ENCODE measurements at regions not wholly inside any gene's neighbourhood (a gene's known extent, or its start where the extent isn't known, plus 50 kb on each side); places are given as distances from the start of the nearest gene placed in this dataset.

DNA sequence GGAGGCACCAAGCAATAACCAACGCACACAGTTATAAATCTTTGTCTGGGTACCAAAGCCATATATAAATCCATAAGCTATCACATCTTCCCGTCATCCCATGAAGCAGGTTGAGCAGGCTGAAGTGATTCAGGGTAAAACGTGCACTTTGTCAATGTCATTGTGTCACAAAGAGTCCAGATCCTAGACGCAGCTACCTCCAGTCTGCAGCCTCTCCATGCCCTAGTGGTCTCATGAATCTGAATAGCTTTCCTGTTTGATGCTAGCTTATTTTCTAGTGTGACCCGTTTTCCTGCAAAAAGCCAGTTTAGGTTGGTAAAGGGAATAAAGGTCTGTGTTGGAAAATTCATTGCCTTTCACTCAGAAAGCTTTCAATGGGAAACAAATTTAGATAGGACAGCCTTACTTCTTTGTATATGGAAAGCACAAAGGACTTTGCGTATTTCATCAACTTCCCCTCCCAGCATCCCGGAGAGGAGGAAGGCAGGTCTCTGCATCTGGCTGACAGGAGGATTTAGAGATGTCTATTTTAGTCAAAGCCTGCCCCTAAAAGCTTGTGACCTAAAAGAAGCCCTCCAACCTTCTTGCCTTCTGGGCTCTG is 222.3 kb upstream of the ARL4C start:
- FAIRE-seq: no peak
- Histone ChIP-seq H3K4me1 (no peaks in the 10 kb centered on the region), H3K27ac (no peak overlapping the region), H3K36me3 (no peaks in the 10 kb centered on the region), H3K9me3 (no peaks in the 10 kb centered on the region), H3K4me3 (no peak overlapping the region), H3K27me3 (no peaks in the 10 kb centered on the region)
- WGBS, 2 donors: 78 to 80% methylated on average over 7 of the region's 7 CpGs
- TF ChIP-seq, protein P1, sequence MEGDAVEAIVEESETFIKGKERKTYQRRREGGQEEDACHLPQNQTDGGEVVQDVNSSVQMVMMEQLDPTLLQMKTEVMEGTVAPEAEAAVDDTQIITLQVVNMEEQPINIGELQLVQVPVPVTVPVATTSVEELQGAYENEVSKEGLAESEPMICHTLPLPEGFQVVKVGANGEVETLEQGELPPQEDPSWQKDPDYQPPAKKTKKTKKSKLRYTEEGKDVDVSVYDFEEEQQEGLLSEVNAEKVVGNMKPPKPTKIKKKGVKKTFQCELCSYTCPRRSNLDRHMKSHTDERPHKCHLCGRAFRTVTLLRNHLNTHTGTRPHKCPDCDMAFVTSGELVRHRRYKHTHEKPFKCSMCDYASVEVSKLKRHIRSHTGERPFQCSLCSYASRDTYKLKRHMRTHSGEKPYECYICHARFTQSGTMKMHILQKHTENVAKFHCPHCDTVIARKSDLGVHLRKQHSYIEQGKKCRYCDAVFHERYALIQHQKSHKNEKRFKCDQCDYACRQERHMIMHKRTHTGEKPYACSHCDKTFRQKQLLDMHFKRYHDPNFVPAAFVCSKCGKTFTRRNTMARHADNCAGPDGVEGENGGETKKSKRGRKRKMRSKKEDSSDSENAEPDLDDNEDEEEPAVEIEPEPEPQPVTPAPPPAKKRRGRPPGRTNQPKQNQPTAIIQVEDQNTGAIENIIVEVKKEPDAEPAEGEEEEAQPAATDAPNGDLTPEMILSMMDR (IDR thresholded peaks at IDR 0.05): no peak
- intact Hi-C loops (cut with DNase I): no loop called here
- ATAC-seq: no peak
- DNase-seq: no peak

DNA sequence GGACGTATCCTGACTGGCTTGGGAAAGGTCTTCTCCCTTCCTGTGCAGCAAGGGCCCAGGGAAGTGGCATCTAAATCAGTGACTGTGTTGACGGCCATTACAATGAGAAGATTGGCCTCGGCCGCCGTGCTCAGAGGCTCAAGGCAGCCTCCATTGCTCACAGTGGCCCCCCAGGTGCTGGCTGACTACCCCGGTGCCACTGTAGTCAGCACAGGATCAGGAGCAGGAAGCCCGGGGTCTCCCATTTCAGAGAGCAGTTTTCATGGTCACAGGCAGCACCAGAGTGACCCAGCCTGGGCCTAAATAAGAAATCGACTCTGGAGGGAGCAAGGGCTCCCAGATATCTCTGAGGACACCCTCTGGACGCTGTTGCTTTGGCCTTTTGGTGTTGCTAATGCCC is 219.4 kb upstream of the ARL4C start:
- TF ChIP-seq, protein P1 (IDR thresholded peaks at IDR 0.05): no peak

DNA sequence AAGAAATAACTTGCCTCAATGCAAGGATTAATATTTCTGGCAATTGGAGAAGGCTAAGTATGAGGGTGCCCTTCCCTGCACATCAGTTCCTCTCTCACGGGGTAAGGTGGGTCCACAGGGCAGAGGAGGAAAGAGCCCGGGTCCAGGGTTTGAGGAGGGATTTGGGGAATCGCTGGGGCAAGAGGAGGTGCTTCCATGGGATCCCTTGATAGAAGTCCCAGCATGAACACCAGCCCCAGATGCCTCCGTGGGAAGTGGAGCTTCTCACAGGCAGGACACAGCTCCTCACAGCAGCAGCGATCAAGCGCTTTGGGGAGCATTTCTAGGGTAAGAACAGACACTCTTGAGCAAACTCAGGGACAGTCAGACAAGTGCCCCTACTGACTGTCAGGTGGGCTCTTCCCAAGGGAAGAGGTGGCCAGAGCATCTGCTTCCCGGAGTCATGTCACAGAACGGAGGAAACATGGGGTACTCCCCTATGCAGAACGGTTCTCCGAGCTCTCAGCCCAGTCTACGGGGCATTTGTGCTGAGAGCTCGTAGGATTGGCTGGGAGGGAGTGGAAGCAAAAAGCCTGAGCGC is 218.9 kb upstream of the ARL4C start:
- no peak overlapping the region for H3K4me3 ChIP-seq
- no peak for FAIRE-seq
- DNase-seq: no peak
- H3K9me3 ChIP-seq: no peaks in the 10 kb centered on the region
- no peaks in the 10 kb centered on the region for H3K27me3 ChIP-seq
- WGBS, 2 donors: 83 to 88% methylated on average over 13 of the region's 13 CpGs
- H3K36me3 ChIP-seq: no peaks in the 10 kb centered on the region
- intact Hi-C loops (cut with DNase I): no loop called here
- no peaks in the 10 kb centered on the region for H3K4me1 ChIP-seq
- no peak for ATAC-seq
- no peak overlapping the region for H3K27ac ChIP-seq
- TF ChIP-seq, protein P1 (IDR thresholded peaks at IDR 0.05): no peak

More for the DNA sequence above, 219.4 kb upstream of the ARL4C start:
- WGBS, 2 donors: 83 to 89% methylated on average over 9 of the region's 9 CpGs
- no peaks in the 10 kb centered on the region for H3K27me3 ChIP-seq
- H3K36me3 ChIP-seq: no peaks in the 10 kb centered on the region
- ATAC-seq: no peak
- no peak overlapping the region for H3K4me3 ChIP-seq
- H3K27ac ChIP-seq: no peak overlapping the region
- H3K4me1 ChIP-seq: no peaks in the 10 kb centered on the region
- no peaks in the 10 kb centered on the region for H3K9me3 ChIP-seq
- no peak for FAIRE-seq
- DNase-seq: no peak
- intact Hi-C loops (cut with DNase I): no loop called here

DNA sequence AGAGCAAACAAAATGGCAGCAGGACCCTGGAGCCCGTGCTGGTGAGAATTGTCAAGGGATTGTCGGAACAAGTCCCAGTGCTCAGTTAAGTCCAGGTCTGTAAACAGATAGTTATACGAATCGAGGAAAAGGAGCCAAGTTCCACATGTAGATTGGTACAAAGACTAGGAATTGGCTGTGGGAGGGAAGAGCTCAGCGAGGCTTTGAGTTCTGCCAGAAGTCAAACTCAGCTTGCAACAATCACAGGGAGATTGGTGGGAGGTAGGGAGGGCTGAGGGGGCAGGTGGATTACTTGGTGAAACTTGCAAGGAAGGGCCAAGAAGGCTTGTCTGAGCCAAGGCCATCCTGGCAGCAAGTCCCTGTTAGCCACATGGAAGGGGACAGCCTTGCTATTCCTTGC is 217.8 kb upstream of the ARL4C start:
- Histone ChIP-seq H3K4me3 (no peak overlapping the region), H3K36me3 (no peaks in the 10 kb centered on the region), H3K27me3 (no peaks in the 10 kb centered on the region), H3K9me3 (no peaks in the 10 kb centered on the region), H3K4me1 (no peaks in the 10 kb centered on the region), H3K27ac (no peak overlapping the region)
- ATAC-seq (no peak), DNase-seq (no peak), FAIRE-seq (no peak)
- intact Hi-C loops (cut with DNase I): no loop called here
- TF ChIP-seq, protein P1 (IDR thresholded peaks at IDR 0.05): no peak
- 81 to 87% methylated on average over 5 of the region's 5 CpGs for WGBS, 2 donors

DNA sequence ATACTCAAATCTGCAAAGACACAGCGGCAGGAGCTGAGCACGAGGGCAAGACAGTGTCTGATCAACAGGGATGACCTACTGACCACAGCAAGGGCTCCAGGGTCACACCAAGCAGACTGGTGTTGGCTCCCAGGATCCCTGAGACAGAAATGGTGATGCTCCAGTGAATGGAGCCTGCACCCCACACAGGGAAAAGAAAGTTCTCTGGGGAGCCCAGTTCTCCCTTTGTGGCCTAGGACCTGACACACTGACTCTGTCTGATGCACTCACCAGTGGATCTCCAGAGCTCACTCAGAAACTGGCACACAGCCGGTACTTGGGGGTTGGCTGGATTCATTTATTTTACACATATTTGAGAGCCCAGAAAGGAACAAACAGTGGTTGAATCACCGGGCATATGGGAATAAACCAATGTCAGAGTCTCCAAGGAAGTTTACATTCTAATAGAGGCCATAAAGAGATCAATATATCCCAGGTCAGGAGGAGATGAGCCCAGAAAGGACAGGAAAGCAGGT is 215.6 kb upstream of the ARL4C start:
- intact Hi-C loops (cut with DNase I): no loop called here
- TF ChIP-seq, protein P1 (IDR thresholded peaks at IDR 0.05): no peak
- DNase-seq (no peak), ATAC-seq (no peak), FAIRE-seq (no peak)
- Histone ChIP-seq H3K9me3 (no peaks in the 10 kb centered on the region), H3K27ac (no peak overlapping the region), H3K4me3 (no peak overlapping the region), H3K36me3 (no peaks in the 10 kb centered on the region), H3K4me1 (no peaks in the 10 kb centered on the region), H3K27me3 (no peaks in the 10 kb centered on the region)
- WGBS, 2 donors: 86 to 88% methylated on average over 4 of the region's 4 CpGs

Data from pancreas (tissue), 10 donors.